SK-N-MC (cell line): ENCODE measurements at regions not wholly inside any gene's neighbourhood (a gene's known extent, or its start where the extent isn't known, plus 50 kb on each side); places are given as distances from the start of the nearest gene placed in this dataset.

ENCODE experiments used
- EZH2 ChIP-seq: fragments of 200-600 bp; sonication (generic); IDR thresholded peaks from one replicate; pipeline ENCODE4 v1.6.1; 2017; ENCODE audit warnings: antibody characterized with exemption
- POLR2AphosphoS5 ChIP-seq: IDR thresholded peaks from 2 replicates; pipeline ENCODE4 v1.6.1; 2012; ENCODE audit warnings: mild to moderate bottlenecking, low read depth, low read length, borderline replicate concordance

DNA sequence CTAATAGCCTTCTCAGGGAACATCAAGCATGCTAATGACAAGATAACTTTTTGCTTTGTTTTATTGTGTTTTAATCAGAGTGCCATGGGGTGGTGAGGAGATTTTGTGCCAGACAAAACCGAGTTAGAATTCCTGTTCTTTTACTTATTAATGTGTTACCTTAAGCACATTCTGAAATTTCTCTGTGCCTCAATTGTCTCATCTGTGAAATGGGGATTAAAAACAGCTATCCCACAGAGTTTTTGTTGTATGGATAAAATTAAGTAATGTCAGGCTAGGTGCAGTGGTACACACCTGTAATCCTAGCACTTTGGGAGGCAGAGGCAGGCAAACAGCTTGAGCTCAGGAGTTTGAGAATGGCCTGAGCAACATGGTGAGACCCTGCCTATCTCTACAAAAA lies 138.0 kb downstream of the PROX1 start:
- no peak for TF ChIP-seq EZH2
- TF ChIP-seq POLR2AphosphoS5, result no peak
